H1 (cell line): ENCODE measurements at regions not wholly inside any gene's neighbourhood (a gene's known extent, or its start where the extent isn't known, plus 50 kb on each side); places are given as distances from the start of the nearest gene placed in this dataset.

Source experiments
- CTCF ChIA-PET: fragments of 300-600 bp; sonication (Branson Sonifier 250); formaldehyde crosslinking; loops from one replicate; lab custom pipeline; 2021; ENCODE audit not compliant: partially characterized antibody; lab: Charles Lee
- POLR2A ChIA-PET: fragments of 300-600 bp; sonication (Branson Sonifier 250); formaldehyde crosslinking; loops from one replicate; lab custom pipeline; 2021; ENCODE audit warnings: inconsistent platforms; ENCODE audit not compliant: partially characterized antibody; lab: Charles Lee
- DNase-seq, 2 experiments: peaks; one replicate each; pipeline versions ENCODE4 v3.0.0 to v3.0.0-alpha.2; 2010 to 2022; ENCODE audit warnings: low spot score in 2 of 2, low read depth in 1 of 2, mixed read lengths in 1 of 2
- FAIRE-seq: peaks from 2 replicates; lab custom pipeline; 2011; peaks lifted over from hg19 to GRCh38; lab: Jason Lieb, UNC
- H2AFZ ChIP-seq: 2 replicates; pipeline ENCODE4 v1.8.1; 2012; ENCODE audit warnings: low read length, inconsistent platforms
- H2AK5ac ChIP-seq: 2 replicates; pipeline ENCODE4 v1.6.1; 2013; ENCODE audit warnings: low read depth, low read length
- H2BK120ac ChIP-seq: replicated peaks from 2 replicates; pipeline ENCODE3; 2013; ENCODE audit warnings: low read depth, low read length, inconsistent platforms
- H2BK12ac ChIP-seq: 2 replicates; pipeline ENCODE4 v1.6.1; 2013; ENCODE audit warnings: low read depth, low read length
- H2BK15ac ChIP-seq: 2 replicates; pipeline ENCODE4 v1.6.1; 2013; ENCODE audit warnings: low read length
- H2BK20ac ChIP-seq: 2 replicates; pipeline ENCODE4 v1.6.1; 2013; ENCODE audit warnings: low read length
- H2BK5ac ChIP-seq: 2 replicates; pipeline ENCODE4 v1.6.1; 2013; ENCODE audit warnings: low read depth, low read length
- H3K14ac ChIP-seq: 2 replicates; pipeline ENCODE4 v1.6.1; 2013; ENCODE audit warnings: inconsistent platforms; ENCODE audit not compliant: insufficient read length
- H3K18ac ChIP-seq: 2 replicates; pipeline ENCODE4 v1.6.1; 2013; ENCODE audit warnings: low read length; ENCODE audit errors: extremely low read depth
- H3K23ac ChIP-seq: 2 replicates; pipeline ENCODE4 v1.6.1; 2013; ENCODE audit warnings: inconsistent platforms; ENCODE audit not compliant: insufficient read length
- H3K23me2 ChIP-seq: 2 replicates; pipeline ENCODE4 v1.6.1; 2013; ENCODE audit warnings: low read depth, low read length
- H3K27ac ChIP-seq: 2 replicates; pipeline ENCODE4 v1.6.1; 2011; ENCODE audit warnings: low read depth, low read length, inconsistent platforms
- H3K27me3 ChIP-seq, 4 experiments: replicated peaks in 1 of 4; 1 replicate in 1 of 4; 2 replicates in 3 of 4; pipeline versions ENCODE4 v1.6.1 to v1.8.1; 2011 to 2013; ENCODE audit warnings: low read length in 3 of 4, mild to moderate bottlenecking in 3 of 4, inconsistent platforms in 2 of 4, mixed read lengths in 2 of 4, moderate library complexity in 1 of 4; ENCODE audit not compliant: control insufficient read depth in 3 of 4, insufficient read depth in 3 of 4; ENCODE audit errors: extremely low read depth in 1 of 4
- H3K36me3 ChIP-seq, 4 experiments: 2 replicates each; pipeline versions ENCODE4 v1.6.1 to v1.8.1; 2011 to 2013; ENCODE audit warnings: mild to moderate bottlenecking in 4 of 4, low read length in 3 of 4, moderate library complexity in 2 of 4, control low read depth in 1 of 4, inconsistent platforms in 1 of 4; ENCODE audit not compliant: insufficient read depth in 4 of 4, control insufficient read depth in 2 of 4
- H3K4ac ChIP-seq: replicated peaks from 2 replicates; pipeline ENCODE3; 2013; ENCODE audit warnings: low read length, low read depth, mixed read lengths, inconsistent platforms; ENCODE audit not compliant: insufficient read length
- H3K4me1 ChIP-seq, 4 experiments: replicated peaks in 1 of 4; 1 replicate in 1 of 4; 2 replicates in 3 of 4; pipeline versions ENCODE4 v1.6.1 to v1.8.1; 2011 to 2013; ENCODE audit warnings: low read length in 3 of 4, inconsistent platforms in 2 of 4, mixed read lengths in 1 of 4; ENCODE audit not compliant: insufficient read depth in 4 of 4, control insufficient read depth in 3 of 4
- H3K4me2 ChIP-seq, 2 experiments: 2 replicates each; pipeline versions ENCODE4 v1.6.1 to v1.8.1; 2011 to 2013; ENCODE audit warnings: low read depth in 2 of 2, low read length in 2 of 2, control low read depth in 1 of 2, inconsistent platforms in 1 of 2, mild to moderate bottlenecking in 1 of 2; ENCODE audit not compliant: insufficient read depth in 1 of 2
- H3K4me3 ChIP-seq, 4 experiments: fragments of 200-600, 300-600 bp in 1 of 4; sonication (generic), shearing (Covaris generic), sonication (Bioruptor Twin) in 1 of 4; 2 replicates each; pipeline versions ENCODE4 v1.5.1 to v1.8.1; 2011 to 2016; ENCODE audit warnings: low read length in 4 of 4, low read depth in 3 of 4, control low read depth in 2 of 4, inconsistent platforms in 2 of 4, mild to moderate bottlenecking in 2 of 4, mixed read lengths in 1 of 4, moderate library complexity in 1 of 4; ENCODE audit not compliant: insufficient read depth in 2 of 4; ENCODE audit errors: extremely low read depth in 1 of 4
- H3K56ac ChIP-seq: replicated peaks from 2 replicates; pipeline ENCODE3; 2013; ENCODE audit warnings: low read depth, mild to moderate bottlenecking, mixed read lengths, low read length, inconsistent platforms; ENCODE audit not compliant: insufficient read length
- H3K79me1 ChIP-seq: 2 replicates; pipeline ENCODE4 v1.6.1; 2013; ENCODE audit warnings: low read depth, low read length, control low read depth
- H3K79me2 ChIP-seq, 2 experiments: 2 replicates each; pipeline versions ENCODE4 v1.6.1 to v1.8.1; 2012 to 2013; ENCODE audit warnings: low read length in 2 of 2, mild to moderate bottlenecking in 2 of 2, inconsistent platforms in 1 of 2; ENCODE audit not compliant: insufficient read depth in 2 of 2, control insufficient read depth in 1 of 2
- H3K9ac ChIP-seq, 4 experiments: replicated peaks in 1 of 4; 1 replicate in 1 of 4; 2 replicates in 3 of 4; pipeline versions ENCODE4 v1.6.1 to v1.8.1; 2011 to 2013; ENCODE audit warnings: low read depth in 3 of 4, low read length in 3 of 4, control low read depth in 2 of 4, mild to moderate bottlenecking in 2 of 4, moderate library complexity in 2 of 4, inconsistent platforms in 1 of 4; ENCODE audit errors: extremely low read depth in 1 of 4
- H3K9me3 ChIP-seq, 2 experiments: 2 replicates each; pipeline versions ENCODE4 v1.6.1 to v1.8.1; 2012 to 2013; ENCODE audit warnings: mild to moderate bottlenecking in 2 of 2, moderate library complexity in 2 of 2, control low read depth in 1 of 2, inconsistent platforms in 1 of 2, low read depth in 1 of 2, low read length in 1 of 2, mixed read lengths in 1 of 2; ENCODE audit not compliant: insufficient read depth in 2 of 2
- H4K20me1 ChIP-seq, 2 experiments: replicated peaks in 1 of 2; 2 replicates each; pipeline versions ENCODE3 to v1.8.1; 2011 to 2013; ENCODE audit warnings: inconsistent platforms in 2 of 2, low read length in 2 of 2, mild to moderate bottlenecking in 1 of 2; ENCODE audit not compliant: insufficient read depth in 2 of 2, control insufficient read depth in 1 of 2
- H4K5ac ChIP-seq: 2 replicates; pipeline ENCODE4 v1.6.1; 2013; ENCODE audit warnings: low read length, low read depth, mixed read lengths, inconsistent platforms; ENCODE audit not compliant: insufficient read length
- H4K8ac ChIP-seq: 2 replicates; pipeline ENCODE4 v1.8.0; 2013; ENCODE audit warnings: mild to moderate bottlenecking, moderate library complexity, low read length, inconsistent platforms; ENCODE audit not compliant: insufficient read depth; ENCODE audit errors: extremely low read depth
- H4K91ac ChIP-seq: replicated peaks from 2 replicates; pipeline ENCODE3; 2013; ENCODE audit warnings: low read length, mixed read lengths, inconsistent platforms; ENCODE audit not compliant: insufficient read length
- BCL11A ChIP-seq, 2 experiments: IDR thresholded peaks; one replicate each; pipeline ENCODE4 v1.6.1; 2011; ENCODE audit warnings: low read depth in 2 of 2, low read length in 2 of 2, mild to moderate bottlenecking in 2 of 2
- CBX5 ChIP-seq: fragments of 300-800, 300-1000 bp; sonication (generic); IDR thresholded peaks from 2 replicates; pipeline ENCODE4 v1.7.1; 2016; ENCODE audit warnings: antibody characterized with exemption, low read length, low read depth
- E2F6 ChIP-seq: IDR thresholded peaks from 2 replicates; pipeline ENCODE4 v1.6.1; 2012; ENCODE audit warnings: inconsistent platforms
- EGR1 ChIP-seq: IDR thresholded peaks from 2 replicates; pipeline ENCODE4 v1.6.1; 2011; ENCODE audit warnings: low read depth, low read length, borderline replicate concordance
- EZH2 ChIP-seq: fragments of 200-600 bp; sonication (generic); IDR thresholded peaks from 2 replicates; pipeline ENCODE4 v1.7.1; 2012; ENCODE audit warnings: low read depth, mild to moderate bottlenecking, moderate library complexity, low read length, inconsistent platforms; ENCODE audit not compliant: severe bottlenecking
- KDM4A ChIP-seq: IDR thresholded peaks from one replicate; pipeline ENCODE4 v1.7.1; 2012; ENCODE audit warnings: low read depth, mild to moderate bottlenecking, moderate library complexity, low read length, inconsistent platforms; ENCODE audit not compliant: severe bottlenecking
- NRF1 ChIP-seq: IDR thresholded peaks from 2 replicates; pipeline ENCODE4 v1.6.1; 2011; ENCODE audit warnings: mild to moderate bottlenecking, low read depth, low read length, improper control_type of control experiment
- PHF8 ChIP-seq: fragments of 200-600 bp; sonication (generic); conservative IDR thresholded peaks from 2 replicates; pipeline ENCODE4 v1.7.1; 2012; ENCODE audit warnings: low read depth, mild to moderate bottlenecking, inconsistent platforms, low read length, moderate library complexity
- POU5F1 ChIP-seq: IDR thresholded peaks from 2 replicates; pipeline ENCODE4 v1.6.1; 2011; ENCODE audit warnings: low read depth, mild to moderate bottlenecking, low read length, moderate library complexity
- RAD21 ChIP-seq, 2 experiments: IDR thresholded peaks in 1 of 2; conservative IDR thresholded peaks in 1 of 2; 2 replicates each; pipeline ENCODE4 v1.6.1; 2011; ENCODE audit warnings: low read depth in 2 of 2, low read length in 2 of 2, improper control_type of control experiment in 1 of 2, inconsistent platforms in 1 of 2, mild to moderate bottlenecking in 1 of 2, moderate library complexity in 1 of 2
- RXRA ChIP-seq: IDR thresholded peaks from 2 replicates; pipeline ENCODE4 v1.6.1; 2011; ENCODE audit warnings: low read depth, mild to moderate bottlenecking, low read length, moderate library complexity; ENCODE audit not compliant: insufficient read depth
- TAF7 ChIP-seq: optimal IDR thresholded peaks from 2 replicates; pipeline ENCODE3; 2011; ENCODE audit warnings: low read depth, mild to moderate bottlenecking, inconsistent platforms, low read length, moderate library complexity, borderline replicate concordance
- WGBS, 2 experiments: shearing (Covaris generic) in 1 of 2; methylation state at CpG; one replicate each; pipeline versions ENCODE4 v1.1.6 to v1.1.7; 2013 to 2015; ENCODE audit warnings: low lambda C conversion rate in 2 of 2, mixed read lengths in 2 of 2, inconsistent platforms in 1 of 2, low coverage in 1 of 2, missing lambda C conversion rate in 1 of 2; ENCODE audit not compliant: insufficient replicate concordance in 2 of 2, insufficient coverage in 1 of 2, insufficient read length in 1 of 2; ENCODE audit errors: extremely low coverage in 1 of 2, missing lambda C conversion rate in 1 of 2; 5-methylcytosine and 5-hydroxymethylcytosine counted together

GRCh38 chr22:47267513-47268282 lies 505.2 kb downstream of the TBC1D22A start:
- DNase-seq (no peak), FAIRE-seq (no peak)
- Histone ChIP-seq H3K79me1 (no peaks in the 10 kb centered on the region), H3K9ac (no peak overlapping the region), H3K27me3 (no peaks in the 10 kb centered on the region), H3K4ac (no peak overlapping the region), H4K5ac (no peak overlapping the region), H3K4me2 (no peak overlapping the region), H2BK15ac (no peak overlapping the region), H4K8ac (no peak overlapping the region), H2BK5ac (no peak overlapping the region), H3K23ac (no peak overlapping the region), H3K9me3 (peaks cover 87 to 94% of the 10 kb centered on the region in 2 experiments), H3K14ac (no peak overlapping the region), H3K18ac (no peak overlapping the region), H2AFZ (no peak overlapping the region), H4K91ac (no peak overlapping the region), H3K4me3 (no peak overlapping the region), H2BK20ac (no peak overlapping the region), H3K4me1 (no peaks in the 10 kb centered on the region), H3K27ac (no peak overlapping the region), H3K56ac (no peak overlapping the region), H4K20me1 (no peaks in the 10 kb centered on the region), H2AK5ac (no peak overlapping the region), H3K36me3 (no peaks in the 10 kb centered on the region), H2BK12ac (no peak overlapping the region), H3K23me2 (no peaks in the 10 kb centered on the region), H2BK120ac (no peak overlapping the region), H3K79me2 (no peaks in the 10 kb centered on the region)
- WGBS, 2 experiments = 73% methylated on average over 9 of the region's 9 CpGs; no CpG with 5 or more reads in 1 of the 2 experiments
- ChIA-PET CTCF (no interaction called here), POLR2A (no interaction called here)
- no peak for TF ChIP-seq RXRA
- no peak for TF ChIP-seq E2F6
- no peak for TF ChIP-seq CBX5
- no peak for TF ChIP-seq EZH2
- no peak for TF ChIP-seq BCL11A (IDR thresholded peaks at IDR 0.05; ENCODE audit: low read depth in 2 of 2, low read length in 2 of 2)
- TF ChIP-seq EGR1 = no peak
- no peak for TF ChIP-seq TAF7
- TF ChIP-seq RAD21 (IDR thresholded peaks at IDR 0.05 in 1 of 2, conservative IDR thresholded peaks at IDR 0.05 in 1 of 2; ENCODE audit: low read depth in 2 of 2, low read length in 2 of 2) = no peak
- no peak for TF ChIP-seq POU5F1
- TF ChIP-seq NRF1 = no peak
- no peak for TF ChIP-seq PHF8
- TF ChIP-seq KDM4A = no peak
